Keratinocyte (primary cell): ENCODE measurements at regions not wholly inside any gene's neighbourhood (a gene's known extent, or its start where the extent isn't known, plus 50 kb on each side); places are given as distances from the start of the nearest gene placed in this dataset.

Experiments used
- EZH2 ChIP-seq: IDR thresholded peaks from one replicate; pipeline ENCODE4 v1.6.1; 2012; ENCODE audit warnings: inconsistent platforms, mild to moderate bottlenecking, low read length, moderate library complexity
- TF ChIP-seq, protein P1 (sequence below), 3 experiments: IDR thresholded peaks in 1 of 3; conservative IDR thresholded peaks in 1 of 3; optimal IDR thresholded peaks in 1 of 3; 2 replicates in 2 of 3; 3 replicates in 1 of 3; pipeline versions ENCODE3 to v1.5.1; 2011; ENCODE audit warnings: low read length in 3 of 3, mild to moderate bottlenecking in 3 of 3, moderate library complexity in 2 of 3, control low read depth in 1 of 3, inconsistent platforms in 1 of 3; ENCODE audit not compliant: insufficient read depth in 2 of 3; ENCODE audit errors: extremely low read depth in 1 of 3

DNA sequence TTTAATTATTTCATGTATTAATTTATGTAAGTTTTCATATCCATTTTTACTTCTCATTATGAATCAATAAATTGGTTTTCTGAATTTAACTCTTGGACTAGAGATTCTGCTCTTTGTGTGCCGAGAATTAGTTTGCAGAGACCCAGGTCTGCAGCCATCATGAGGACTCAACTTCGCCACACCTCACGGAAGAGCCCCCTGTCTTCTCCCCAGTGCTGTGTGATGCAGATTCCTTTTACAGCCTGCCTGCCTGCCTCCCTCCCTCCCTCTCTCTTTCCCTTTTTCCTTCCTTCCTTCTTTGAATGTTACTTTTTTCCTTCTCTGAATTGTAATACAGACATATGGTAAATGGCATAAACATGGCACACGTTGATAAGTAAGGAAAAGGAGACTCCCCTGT is 947.7 kb downstream of the TBC1D22A start:
- TF ChIP-seq, protein P1, sequence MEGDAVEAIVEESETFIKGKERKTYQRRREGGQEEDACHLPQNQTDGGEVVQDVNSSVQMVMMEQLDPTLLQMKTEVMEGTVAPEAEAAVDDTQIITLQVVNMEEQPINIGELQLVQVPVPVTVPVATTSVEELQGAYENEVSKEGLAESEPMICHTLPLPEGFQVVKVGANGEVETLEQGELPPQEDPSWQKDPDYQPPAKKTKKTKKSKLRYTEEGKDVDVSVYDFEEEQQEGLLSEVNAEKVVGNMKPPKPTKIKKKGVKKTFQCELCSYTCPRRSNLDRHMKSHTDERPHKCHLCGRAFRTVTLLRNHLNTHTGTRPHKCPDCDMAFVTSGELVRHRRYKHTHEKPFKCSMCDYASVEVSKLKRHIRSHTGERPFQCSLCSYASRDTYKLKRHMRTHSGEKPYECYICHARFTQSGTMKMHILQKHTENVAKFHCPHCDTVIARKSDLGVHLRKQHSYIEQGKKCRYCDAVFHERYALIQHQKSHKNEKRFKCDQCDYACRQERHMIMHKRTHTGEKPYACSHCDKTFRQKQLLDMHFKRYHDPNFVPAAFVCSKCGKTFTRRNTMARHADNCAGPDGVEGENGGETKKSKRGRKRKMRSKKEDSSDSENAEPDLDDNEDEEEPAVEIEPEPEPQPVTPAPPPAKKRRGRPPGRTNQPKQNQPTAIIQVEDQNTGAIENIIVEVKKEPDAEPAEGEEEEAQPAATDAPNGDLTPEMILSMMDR (optimal IDR thresholded peaks at IDR 0.05 in 1 of 3, IDR thresholded peaks at IDR 0.05 in 1 of 3, conservative IDR thresholded peaks at IDR 0.05 in 1 of 3; ENCODE audit: extremely low read depth in 1 of 3, insufficient read depth in 2 of 3, low read length in 3 of 3) = no peak
- no peak for TF ChIP-seq EZH2
